CD14-positive monocyte (primary cell): ENCODE measurements at regions not wholly inside any gene's neighbourhood (a gene's known extent, or its start where the extent isn't known, plus 50 kb on each side); places are given as distances from the start of the nearest gene placed in this dataset.

Source experiments
- DNase-seq, 3 donors: peaks; one replicate each; pipeline ENCODE4 v3.0.0-alpha.2; 2011 to 2022
- H2AFZ ChIP-seq: 2 replicates; pipeline ENCODE4 v1.6.0; 2012; ENCODE audit warnings: mild to moderate bottlenecking, low read depth, low read length, inconsistent platforms; ENCODE audit not compliant: insufficient read depth, poor library complexity, severe bottlenecking
- H3K27ac ChIP-seq, 2 donors: 1 replicate in 1 of 2; 2 replicates in 1 of 2; pipeline ENCODE4 v1.5.1; 2012 to 2013; ENCODE audit warnings: low read length in 2 of 2, control low read depth in 1 of 2, inconsistent platforms in 1 of 2, low read depth in 1 of 2, mild to moderate bottlenecking in 1 of 2
- H3K27me3 ChIP-seq, 2 donors: one replicate each; pipeline versions ENCODE4 v1.6.0 to v1.6.1; 2011 to 2013; ENCODE audit warnings: low read length in 2 of 2; ENCODE audit not compliant: control insufficient read depth in 2 of 2, insufficient read depth in 2 of 2
- H3K36me3 ChIP-seq, 2 donors: replicated peaks in 1 of 2; 1 replicate in 1 of 2; 2 replicates in 1 of 2; pipeline versions ENCODE4 v1.5.1 to v1.6.1; 2012 to 2013; ENCODE audit warnings: low read length in 2 of 2, control low read depth in 1 of 2, inconsistent platforms in 1 of 2, mild to moderate bottlenecking in 1 of 2; ENCODE audit not compliant: insufficient read depth in 2 of 2, control insufficient read depth in 1 of 2
- H3K4me1 ChIP-seq, 2 donors: 1 replicate in 1 of 2; 2 replicates in 1 of 2; pipeline versions ENCODE4 v1.5.1 to v1.6.1; 2012 to 2013; ENCODE audit warnings: low read length in 2 of 2, control low read depth in 1 of 2, inconsistent platforms in 1 of 2, mild to moderate bottlenecking in 1 of 2, moderate library complexity in 1 of 2; ENCODE audit not compliant: insufficient read depth in 2 of 2, control insufficient read depth in 1 of 2
- H3K4me2 ChIP-seq: replicated peaks from 2 replicates; pipeline ENCODE3; 2012; ENCODE audit warnings: low read length, moderate library complexity, mild to moderate bottlenecking; ENCODE audit not compliant: poor library complexity, severe bottlenecking; ENCODE audit errors: extremely low read depth
- H3K4me3 ChIP-seq, 3 experiments: fragments of 200-600 bp in 1 of 3; sonication (generic) in 1 of 3; replicated peaks in 1 of 3; 1 replicate in 2 of 3; 2 replicates in 1 of 3; pipeline ENCODE4 v1.5.1; 2011 to 2013; ENCODE audit warnings: low read length in 3 of 3, mild to moderate bottlenecking in 3 of 3, control low read depth in 2 of 3, low read depth in 2 of 3, inconsistent platforms in 1 of 3, moderate library complexity in 1 of 3
- H3K79me2 ChIP-seq: 2 replicates; pipeline ENCODE4 v1.6.0; 2012; ENCODE audit warnings: mild to moderate bottlenecking, control low read depth, inconsistent platforms, low read length, moderate library complexity; ENCODE audit not compliant: insufficient read depth
- H3K9ac ChIP-seq: 2 replicates; pipeline ENCODE4 v1.6.0; 2017; ENCODE audit warnings: low read length, mild to moderate bottlenecking; ENCODE audit not compliant: insufficient read depth, poor library complexity, severe bottlenecking
- H3K9me3 ChIP-seq, 2 donors: replicated peaks in 1 of 2; 1 replicate in 1 of 2; 2 replicates in 1 of 2; pipeline versions ENCODE4 v1.5.1 to v1.6.1; 2012 to 2013; ENCODE audit warnings: low read length in 2 of 2, control low read depth in 1 of 2; ENCODE audit not compliant: control insufficient read depth in 1 of 2, insufficient read depth in 1 of 2
- H4K20me1 ChIP-seq: 2 replicates; pipeline ENCODE4 v1.6.0; 2012; ENCODE audit warnings: mild to moderate bottlenecking, low read length, control low read depth, moderate library complexity; ENCODE audit not compliant: insufficient read depth
- H3K27ac Mint-ChIP-seq, 7 donors: one replicate each; pipeline ENCODE4 v1.8.0; 2020; ENCODE audit warnings: mild to moderate bottlenecking in 7 of 7, mixed read lengths in 7 of 7, moderate library complexity in 6 of 7, inconsistent platforms in 2 of 7
- H3K27me3 Mint-ChIP-seq, 3 donors: one replicate each; pipeline ENCODE4 v1.8.0; 2021 to 2022; ENCODE audit warnings: low read depth in 3 of 3, mild to moderate bottlenecking in 3 of 3, mixed read lengths in 3 of 3, moderate library complexity in 3 of 3, inconsistent platforms in 1 of 3
- H3K36me3 Mint-ChIP-seq, 2 donors: one replicate each; pipeline ENCODE4 v1.8.0; 2020; ENCODE audit warnings: mixed read lengths in 2 of 2, inconsistent platforms in 1 of 2, mild to moderate bottlenecking in 1 of 2
- H3K4me1 Mint-ChIP-seq: one replicate; pipeline ENCODE4 v1.8.0; 2020; ENCODE audit warnings: mild to moderate bottlenecking, mixed read lengths
- H3K4me3 Mint-ChIP-seq, 2 donors: one replicate each; pipeline ENCODE4 v1.8.0; 2020; ENCODE audit warnings: mild to moderate bottlenecking in 2 of 2, mixed read lengths in 2 of 2, moderate library complexity in 1 of 2
- H3K9me3 Mint-ChIP-seq, 7 donors: one replicate each; pipeline ENCODE4 v1.8.0; 2020 to 2022; ENCODE audit warnings: mixed read lengths in 7 of 7, mild to moderate bottlenecking in 6 of 7, moderate library complexity in 6 of 7, inconsistent platforms in 2 of 7
- CTCF ChIP-seq: fragments of 200-600 bp; IDR thresholded peaks from one replicate; pipeline ENCODE4 v1.8.0; 2022; ENCODE audit warnings: antibody characterized with exemption, mild to moderate bottlenecking
- WGBS: methylation state at CpG from one replicate; pipeline ENCODE4 v1.1.5; 2013; ENCODE audit warnings: missing lambda C conversion rate; ENCODE audit not compliant: insufficient coverage; 5-methylcytosine and 5-hydroxymethylcytosine counted together
- intact Hi-C, 2 donors: fragments of 100-400 bp; cut with micrococcal nuclease; formaldehyde crosslinking; loops; one replicate each; pipeline versions ENCODE4 v1.15.0 to v1.15.1; 2023

- WGBS: 100% methylated on average over 1 of the region's 2 CpGs
Observed at GRCh38 chr6:98024359-98024758, 741.3 kb upstream of the MMS22L start.

GRCh38 chr6:98027898-98028297 lies 744.9 kb upstream of the MMS22L start:
- no peaks in the 10 kb centered on the region for H3K36me3 ChIP-seq
- no peaks in the 10 kb centered on the region for H3K79me2 ChIP-seq
- no peak overlapping the region for H2AFZ ChIP-seq
- Mint-ChIP-seq H3K4me1 (no peaks in the 10 kb centered on the region), H3K36me3 (no peaks in the 10 kb centered on the region), H3K27ac (no peak overlapping the region), H3K27me3 (no peaks in the 10 kb centered on the region), H3K9me3 (peaks cover 0 to 3% (median 0%) of the 10 kb centered on the region in 7 donors), H3K4me3 (no peak overlapping the region)
- DNase-seq: no peak
- no peak overlapping the region for H3K9ac ChIP-seq
- no peak overlapping the region for H3K4me2 ChIP-seq
- no peak overlapping the region for H3K4me3 ChIP-seq
- intact Hi-C loops: no loop called here
- H4K20me1 ChIP-seq: no peaks in the 10 kb centered on the region
- H3K27me3 ChIP-seq: no peaks in the 10 kb centered on the region
- no peaks in the 10 kb centered on the region for H3K4me1 ChIP-seq
- no peak for TF ChIP-seq CTCF
- no peaks in the 10 kb centered on the region for H3K9me3 ChIP-seq
- WGBS: no CpG with 5 or more reads among the region's 2 CpGs
- H3K27ac ChIP-seq: no peak overlapping the region

More at GRCh38 chr6:98024359-98024758, 741.3 kb upstream of the MMS22L start:
- no peak for TF ChIP-seq CTCF
- no peaks in the 10 kb centered on the region for H3K79me2 ChIP-seq
- H3K27ac ChIP-seq: no peak overlapping the region
- no peaks in the 10 kb centered on the region for H3K36me3 ChIP-seq
- Mint-ChIP-seq H3K27me3 (no peaks in the 10 kb centered on the region), H3K9me3 (peaks cover 0 to 3% (median 0%) of the 10 kb centered on the region in 7 donors), H3K27ac (no peak overlapping the region), H3K36me3 (no peaks in the 10 kb centered on the region), H3K4me1 (no peaks in the 10 kb centered on the region), H3K4me3 (no peak overlapping the region)
- H3K9ac ChIP-seq: no peak overlapping the region
- H3K4me2 ChIP-seq: no peak overlapping the region
- intact Hi-C loops: no loop called here
- H3K27me3 ChIP-seq: no peaks in the 10 kb centered on the region
- H2AFZ ChIP-seq: no peak overlapping the region
- H3K9me3 ChIP-seq: no peaks in the 10 kb centered on the region
- no peak overlapping the region for H3K4me3 ChIP-seq
- H3K4me1 ChIP-seq: no peaks in the 10 kb centered on the region
- no peak for DNase-seq
- H4K20me1 ChIP-seq: no peaks in the 10 kb centered on the region
